Esophagus squamous epithelium (tissue), 4 donors: ENCODE measurements at regions not wholly inside any gene's neighbourhood (a gene's known extent, or its start where the extent isn't known, plus 50 kb on each side); places are given as distances from the start of the nearest gene placed in this dataset.
A peak's percentile ranks its signal among the peaks of the same experiment; 100 is the strongest.

Source experiments
- CTCF ChIP-seq, 6 experiments: fragments of 450-650 bp in 4 of 6; fragments of 200-600 bp in 2 of 6; sonication (generic) in 2 of 6; IDR thresholded peaks; one replicate each; pipeline ENCODE4 v1.5.1; 2016 to 2019; ENCODE audit warnings: antibody characterized with exemption in 6 of 6, mild to moderate bottlenecking in 4 of 6, moderate library complexity in 4 of 6
- POLR2A ChIP-seq, 4 donors: fragments of 450-650 bp; IDR thresholded peaks; one replicate each; pipeline ENCODE4 v1.6.1; 2017; ENCODE audit warnings: antibody characterized with exemption in 4 of 4, mild to moderate bottlenecking in 4 of 4, moderate library complexity in 3 of 4

GRCh38 chr10:46223064-46223480 is 63.7 kb upstream of the ANTXRL start:
- TF ChIP-seq CTCF (IDR thresholded peaks at IDR 0.05) = peak in 1 of 6 experiments; percentile 34
- TF ChIP-seq POLR2A (IDR thresholded peaks at IDR 0.05) = no peak
